ENCODE measurements at regions not wholly inside any gene's neighbourhood (a gene's known extent, or its start where the extent isn't known, plus 50 kb on each side); places are given as distances from the start of the nearest gene placed in this dataset.

DNA sequence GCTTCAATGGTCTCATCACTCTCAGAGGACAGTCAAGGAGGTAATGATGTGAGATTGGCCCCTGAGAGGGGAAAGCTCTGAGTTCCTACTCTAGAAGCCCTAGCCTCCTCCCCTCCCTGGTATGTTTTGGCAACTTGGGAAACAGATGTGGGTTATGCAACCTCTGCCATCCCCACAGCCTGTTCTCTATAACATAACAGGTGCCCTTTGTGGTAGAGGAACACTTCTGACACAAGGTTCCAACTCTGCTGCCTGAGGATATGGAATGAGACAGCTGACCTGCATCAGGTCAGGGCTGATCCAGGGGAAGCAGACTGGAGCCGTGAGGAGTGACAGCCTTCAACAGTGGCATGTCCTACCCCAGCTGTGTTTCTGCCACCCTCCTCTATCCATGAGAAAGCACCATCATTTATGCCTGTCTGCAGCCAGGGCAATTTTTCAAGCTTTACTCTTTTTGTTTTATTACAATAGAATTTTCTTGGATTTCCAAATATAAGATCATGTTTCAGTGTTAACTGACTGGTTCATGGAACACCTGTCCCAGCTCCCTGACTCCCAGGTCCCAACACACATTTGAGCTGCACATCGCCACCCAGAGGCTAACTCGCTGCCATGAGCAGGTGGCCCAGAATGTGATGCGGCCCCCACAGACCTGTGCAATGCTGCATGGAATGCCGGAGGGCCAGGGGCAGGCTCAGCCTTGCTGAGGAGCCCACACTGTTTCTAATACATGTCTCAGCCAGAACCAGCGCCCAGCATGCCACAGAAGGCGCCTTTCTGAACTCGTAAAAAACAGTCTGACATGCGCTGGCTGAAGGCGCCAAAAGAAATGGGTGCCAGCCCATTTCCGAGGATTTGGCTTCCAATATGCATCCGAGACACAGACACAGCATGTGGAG lies 124.8 kb upstream of the CHST15 start:
- CTCF ChIA-PET = interaction anchor here (0.9 kb wide), 1 partner anchor 222 kb away, joined by 3 read pairs; no protein-coding TSS in a partner anchor
- TF ChIP-seq, protein P1, sequence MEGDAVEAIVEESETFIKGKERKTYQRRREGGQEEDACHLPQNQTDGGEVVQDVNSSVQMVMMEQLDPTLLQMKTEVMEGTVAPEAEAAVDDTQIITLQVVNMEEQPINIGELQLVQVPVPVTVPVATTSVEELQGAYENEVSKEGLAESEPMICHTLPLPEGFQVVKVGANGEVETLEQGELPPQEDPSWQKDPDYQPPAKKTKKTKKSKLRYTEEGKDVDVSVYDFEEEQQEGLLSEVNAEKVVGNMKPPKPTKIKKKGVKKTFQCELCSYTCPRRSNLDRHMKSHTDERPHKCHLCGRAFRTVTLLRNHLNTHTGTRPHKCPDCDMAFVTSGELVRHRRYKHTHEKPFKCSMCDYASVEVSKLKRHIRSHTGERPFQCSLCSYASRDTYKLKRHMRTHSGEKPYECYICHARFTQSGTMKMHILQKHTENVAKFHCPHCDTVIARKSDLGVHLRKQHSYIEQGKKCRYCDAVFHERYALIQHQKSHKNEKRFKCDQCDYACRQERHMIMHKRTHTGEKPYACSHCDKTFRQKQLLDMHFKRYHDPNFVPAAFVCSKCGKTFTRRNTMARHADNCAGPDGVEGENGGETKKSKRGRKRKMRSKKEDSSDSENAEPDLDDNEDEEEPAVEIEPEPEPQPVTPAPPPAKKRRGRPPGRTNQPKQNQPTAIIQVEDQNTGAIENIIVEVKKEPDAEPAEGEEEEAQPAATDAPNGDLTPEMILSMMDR (IDR thresholded peaks at IDR 0.05; ENCODE audit: insufficient read depth, low read length, missing control alignments) = no peak
- DNase-seq (ENCODE audit: low read depth, low spot score) = no peak
- POLR2A ChIA-PET = no interaction called here
- H3K4me3 ChIP-seq (ENCODE audit: low read depth, low read length) = no peak overlapping the region

DNA sequence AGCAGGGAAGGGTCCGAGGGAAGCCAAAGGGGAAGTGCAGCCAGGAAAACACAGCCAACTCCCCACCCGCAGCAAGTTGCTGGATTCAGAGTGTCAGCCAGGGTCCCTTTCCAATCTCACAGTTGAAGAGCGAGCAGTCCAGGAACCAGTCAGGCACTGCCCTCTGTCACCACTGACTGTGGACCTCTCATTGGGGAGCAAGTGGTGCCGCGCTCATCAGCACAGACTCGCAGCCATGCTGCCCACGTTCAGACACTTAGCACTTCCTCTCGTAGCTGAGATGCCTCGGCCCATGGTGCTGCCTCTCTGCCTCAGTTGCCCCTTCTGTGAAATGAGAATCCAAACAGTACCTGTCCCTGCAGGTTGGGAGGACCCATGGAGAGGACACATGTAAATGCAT lies 123.6 kb upstream of the CHST15 start:
- TF ChIP-seq, protein P1 (IDR thresholded peaks at IDR 0.05; ENCODE audit: insufficient read depth, low read length, missing control alignments) = no peak
- DNase-seq (ENCODE audit: low read depth, low spot score) = no peak
- CTCF ChIA-PET = no interaction called here
- POLR2A ChIA-PET = no interaction called here
- H3K4me3 ChIP-seq (ENCODE audit: low read depth, low read length) = no peak overlapping the region

DNA sequence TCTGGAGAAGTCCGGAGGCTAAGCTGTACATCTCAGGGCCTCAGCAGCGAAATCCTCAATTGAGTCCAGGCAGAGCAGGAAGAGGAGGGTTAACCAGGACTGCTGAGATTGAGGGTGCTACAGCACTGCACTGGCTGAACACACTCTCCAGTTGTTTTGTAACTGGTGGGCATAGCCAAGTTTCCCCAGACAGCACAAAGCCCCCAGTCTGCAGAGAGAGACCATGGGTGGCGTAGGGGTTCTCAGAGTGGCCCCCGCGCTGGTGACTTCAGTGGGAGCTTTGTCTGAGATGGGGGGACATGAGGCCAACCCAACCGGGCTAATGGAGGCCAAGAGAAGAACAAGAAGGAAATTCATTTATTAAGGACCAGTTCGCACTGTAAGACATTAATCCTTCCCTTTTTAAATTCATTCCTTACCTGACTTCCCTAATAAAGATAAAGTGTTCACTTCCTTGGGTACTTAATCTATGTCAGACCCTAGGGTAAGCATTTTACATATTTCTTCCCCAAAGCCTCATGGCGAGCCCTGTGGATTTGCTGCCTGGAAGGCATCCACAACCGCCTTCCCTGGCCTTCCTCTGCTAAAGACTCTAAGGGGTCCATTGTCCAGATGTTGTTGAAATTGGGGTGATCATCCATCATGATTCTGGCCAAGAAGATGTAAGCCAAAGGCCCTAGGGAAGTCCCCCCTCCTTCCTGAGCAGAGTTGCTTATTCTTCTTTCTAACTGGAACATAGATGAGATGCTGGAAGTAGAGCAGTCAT lies 121.4 kb upstream of the CHST15 start:
- CTCF ChIA-PET = no interaction called here
- POLR2A ChIA-PET = no interaction called here
- TF ChIP-seq, protein P1 (IDR thresholded peaks at IDR 0.05; ENCODE audit: insufficient read depth, low read length, missing control alignments) = no peak
- H3K4me3 ChIP-seq (ENCODE audit: low read depth, low read length) = no peak overlapping the region
- no peak for DNase-seq (ENCODE audit: low read depth, low spot score)

DNA sequence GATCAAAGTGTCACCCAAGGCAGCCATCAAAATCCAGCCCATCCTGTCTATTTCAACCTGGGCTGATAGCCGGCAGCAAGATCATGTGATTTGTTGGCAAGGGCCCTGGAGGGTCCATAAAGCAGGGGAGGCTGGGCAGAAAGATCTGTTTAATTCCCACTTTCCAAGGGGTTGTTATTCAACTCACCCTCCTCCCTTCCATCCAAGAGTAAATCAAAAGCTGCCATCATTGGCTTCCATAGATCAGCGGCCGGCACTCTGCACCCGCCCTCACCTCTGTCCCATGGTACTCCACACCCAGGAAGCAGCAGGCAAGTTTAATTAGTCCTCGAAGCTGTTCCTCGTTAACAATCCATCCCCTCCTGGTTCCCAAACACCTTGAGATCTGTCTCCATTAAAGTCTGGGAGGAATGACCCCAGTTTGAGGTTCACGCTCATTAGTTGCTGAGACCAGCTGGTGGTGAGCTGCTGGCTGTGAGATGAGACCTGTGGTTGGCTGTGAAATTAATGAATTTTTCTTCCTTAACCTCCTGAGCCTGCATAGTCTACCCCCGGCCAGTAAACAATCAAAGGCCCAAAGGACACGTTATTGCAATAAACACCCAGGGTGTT lies 120.6 kb upstream of the CHST15 start:
- DNase-seq (ENCODE audit: low read depth, low spot score) = no peak
- ChIA-PET POLR2A (no interaction called here), CTCF (no interaction called here)
- H3K4me3 ChIP-seq (ENCODE audit: low read depth, low read length) = no peak overlapping the region
- TF ChIP-seq, protein P1 (IDR thresholded peaks at IDR 0.05; ENCODE audit: insufficient read depth, low read length, missing control alignments) = no peak

DNA sequence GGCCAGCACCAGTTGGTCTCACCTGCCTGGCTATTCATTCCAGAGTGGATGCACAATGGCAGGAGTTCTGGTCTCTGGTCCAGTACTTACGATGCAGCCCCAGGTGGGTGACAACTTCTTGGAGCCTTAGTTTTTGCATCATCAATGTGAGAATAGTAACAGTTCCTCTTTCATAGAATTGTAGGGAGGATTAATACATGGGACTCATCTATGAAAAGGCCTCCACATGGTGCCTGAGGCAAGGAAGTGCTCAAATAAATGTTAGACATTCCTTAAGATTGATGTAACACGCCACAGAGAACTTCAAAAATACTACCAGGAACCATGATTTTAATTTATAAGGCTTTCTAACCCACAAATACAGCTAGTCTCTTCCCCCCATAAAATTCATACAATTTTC lies 120.1 kb upstream of the CHST15 start:
- TF ChIP-seq, protein P1 (IDR thresholded peaks at IDR 0.05; ENCODE audit: insufficient read depth, low read length, missing control alignments) = no peak
- no peak for DNase-seq (ENCODE audit: low read depth, low spot score)
- CTCF ChIA-PET = no interaction called here
- POLR2A ChIA-PET = no interaction called here
- H3K4me3 ChIP-seq (ENCODE audit: low read depth, low read length) = no peak overlapping the region

DNA sequence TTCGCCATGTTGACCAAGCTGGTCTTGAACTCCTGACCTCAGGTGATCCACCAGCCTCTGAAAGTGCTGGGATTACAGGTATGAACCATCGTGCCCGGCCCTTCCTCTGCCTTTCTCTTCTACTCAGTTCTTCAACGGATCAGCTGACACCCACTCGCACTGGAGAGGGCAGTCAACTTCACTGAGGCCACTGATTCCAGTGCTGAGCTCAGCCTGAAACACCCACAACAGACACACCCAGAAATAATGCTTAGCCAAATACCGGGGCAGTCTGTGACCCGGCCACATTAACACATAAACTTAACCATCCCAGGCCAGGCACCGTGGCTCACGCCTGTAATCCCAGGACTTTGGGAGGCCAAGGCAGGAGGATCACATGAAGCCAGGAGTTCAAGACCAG lies 119.3 kb upstream of the CHST15 start:
- TF ChIP-seq, protein P1 (IDR thresholded peaks at IDR 0.05; ENCODE audit: insufficient read depth, low read length, missing control alignments) = no peak
- DNase-seq (ENCODE audit: low read depth, low spot score) = no peak
- H3K4me3 ChIP-seq (ENCODE audit: low read depth, low read length) = no peak overlapping the region
- ChIA-PET CTCF (no interaction called here), POLR2A (no interaction called here)

All from AG04449 (cell line).